GM12878 (cell line): ENCODE measurements at regions not wholly inside any gene's neighbourhood (a gene's known extent, or its start where the extent isn't known, plus 50 kb on each side); places are given as distances from the start of the nearest gene placed in this dataset.

Experiments
- EZH2 ChIP-seq: IDR thresholded peaks from 2 replicates; pipeline ENCODE4 v1.6.1; 2012; ENCODE audit warnings: low read depth, mild to moderate bottlenecking, control low read depth, inconsistent platforms, low read length, borderline replicate concordance; ENCODE audit not compliant: control insufficient read depth
- MEF2B ChIP-seq: fragments of 450-650 bp; IDR thresholded peaks from 2 replicates; pipeline ENCODE4 v1.6.1; 2018; ENCODE audit warnings: mild to moderate bottlenecking, moderate library complexity; ENCODE audit not compliant: partially characterized antibody, poor library complexity, severe bottlenecking
- POLR2AphosphoS2 ChIP-seq: IDR thresholded peaks from 2 replicates; pipeline ENCODE4 v1.6.1; 2011; ENCODE audit warnings: low read depth, mild to moderate bottlenecking, low read length, improper control_type of control experiment, moderate library complexity
- SRF ChIP-seq, 2 experiments: IDR thresholded peaks; 2 replicates each; pipeline ENCODE4 v1.6.1; 2011; ENCODE audit warnings: low read depth in 2 of 2, low read length in 2 of 2, mild to moderate bottlenecking in 1 of 2, moderate library complexity in 1 of 2
- TF ChIP-seq, protein P1 (sequence below), 3 experiments: IDR thresholded peaks in 2 of 3; conservative IDR thresholded peaks in 1 of 3; 2 replicates each; pipeline ENCODE4 v1.5.1; 2011; ENCODE audit warnings: low read depth in 3 of 3, low read length in 3 of 3, mild to moderate bottlenecking in 3 of 3, control low read depth in 2 of 3, moderate library complexity in 2 of 3, inconsistent platforms in 1 of 3, mixed read lengths in 1 of 3; ENCODE audit not compliant: control insufficient read depth in 2 of 3, insufficient read depth in 1 of 3; ENCODE audit errors: extremely low read depth in 1 of 3

DNA sequence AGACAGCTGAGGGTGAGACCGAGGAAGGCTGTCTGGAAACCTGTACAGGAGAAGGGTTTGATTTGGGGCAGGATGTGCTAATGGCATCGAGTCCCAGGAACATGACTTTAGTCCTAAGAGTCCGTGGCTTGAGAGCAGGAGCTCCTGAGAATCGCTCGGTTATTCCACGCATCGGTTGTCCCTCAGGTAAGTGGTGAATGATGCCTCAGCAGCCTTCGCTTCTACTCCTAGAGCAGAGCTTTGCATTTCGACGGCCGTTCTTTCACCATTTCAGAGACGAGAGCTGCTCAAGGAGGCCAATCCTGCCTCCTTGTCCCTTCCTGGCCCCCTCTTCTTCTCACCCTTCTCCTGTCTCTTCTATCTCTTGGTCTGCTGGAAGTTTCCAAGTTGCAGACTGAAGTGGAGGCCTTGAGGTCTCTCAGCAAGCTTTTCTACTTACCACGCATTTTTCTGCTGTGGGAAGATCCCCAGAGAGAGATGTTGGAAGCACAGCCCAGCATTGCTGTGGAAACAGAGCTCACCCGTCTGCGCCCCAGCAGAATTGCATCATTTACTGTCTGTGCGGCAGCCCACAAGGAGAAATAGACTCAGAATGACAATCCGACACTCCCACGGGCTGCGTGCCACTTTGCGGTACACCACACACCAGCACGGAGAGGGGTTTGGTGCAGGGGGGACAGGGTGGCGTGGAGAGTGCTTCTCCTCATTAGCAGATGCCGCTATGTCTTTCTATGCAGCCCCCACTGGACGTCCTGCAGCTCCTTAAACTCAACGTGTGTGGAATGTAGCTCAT lies 270.7 kb upstream of the C1orf174 start:
- no peak for TF ChIP-seq POLR2AphosphoS2
- TF ChIP-seq SRF (IDR thresholded peaks at IDR 0.05; ENCODE audit: low read depth in 2 of 2, low read length in 2 of 2): no peak
- TF ChIP-seq MEF2B: no peak
- no peak for TF ChIP-seq EZH2
- TF ChIP-seq, protein P1, sequence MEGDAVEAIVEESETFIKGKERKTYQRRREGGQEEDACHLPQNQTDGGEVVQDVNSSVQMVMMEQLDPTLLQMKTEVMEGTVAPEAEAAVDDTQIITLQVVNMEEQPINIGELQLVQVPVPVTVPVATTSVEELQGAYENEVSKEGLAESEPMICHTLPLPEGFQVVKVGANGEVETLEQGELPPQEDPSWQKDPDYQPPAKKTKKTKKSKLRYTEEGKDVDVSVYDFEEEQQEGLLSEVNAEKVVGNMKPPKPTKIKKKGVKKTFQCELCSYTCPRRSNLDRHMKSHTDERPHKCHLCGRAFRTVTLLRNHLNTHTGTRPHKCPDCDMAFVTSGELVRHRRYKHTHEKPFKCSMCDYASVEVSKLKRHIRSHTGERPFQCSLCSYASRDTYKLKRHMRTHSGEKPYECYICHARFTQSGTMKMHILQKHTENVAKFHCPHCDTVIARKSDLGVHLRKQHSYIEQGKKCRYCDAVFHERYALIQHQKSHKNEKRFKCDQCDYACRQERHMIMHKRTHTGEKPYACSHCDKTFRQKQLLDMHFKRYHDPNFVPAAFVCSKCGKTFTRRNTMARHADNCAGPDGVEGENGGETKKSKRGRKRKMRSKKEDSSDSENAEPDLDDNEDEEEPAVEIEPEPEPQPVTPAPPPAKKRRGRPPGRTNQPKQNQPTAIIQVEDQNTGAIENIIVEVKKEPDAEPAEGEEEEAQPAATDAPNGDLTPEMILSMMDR (IDR thresholded peaks at IDR 0.05 in 2 of 3, conservative IDR thresholded peaks at IDR 0.05 in 1 of 3; ENCODE audit: control insufficient read depth in 2 of 3, extremely low read depth in 1 of 3, insufficient read depth in 1 of 3, low read depth in 3 of 3, low read length in 3 of 3): no peak
